Mesothelial cell of epicardium (in vitro differentiated cells): ENCODE measurements at regions not wholly inside any gene's neighbourhood (a gene's known extent, or its start where the extent isn't known, plus 50 kb on each side); places are given as distances from the start of the nearest gene placed in this dataset.

Source experiments
- DNase-seq, 2 experiments: peaks; one replicate each; pipeline ENCODE4 v3.0.0; 2021; ENCODE audit warnings: low spot score in 2 of 2; ENCODE audit not compliant: unreplicated experiment in 2 of 2
- H3K27ac Mint-ChIP-seq: 2 replicates; pipeline ENCODE4 v1.8.0; 2021; ENCODE audit warnings: mixed read lengths
- H3K27me3 Mint-ChIP-seq: 2 replicates; pipeline ENCODE4 v1.8.0; 2021; ENCODE audit warnings: low read depth, mixed read lengths
- H3K36me3 Mint-ChIP-seq: 2 replicates; pipeline ENCODE4 v1.8.0; 2021; ENCODE audit warnings: mixed read lengths
- H3K4me1 Mint-ChIP-seq: 2 replicates; pipeline ENCODE4 v1.8.0; 2021; ENCODE audit warnings: mixed read lengths
- H3K4me3 Mint-ChIP-seq: 2 replicates; pipeline ENCODE4 v1.8.0; 2021; ENCODE audit warnings: mild to moderate bottlenecking, moderate library complexity, mixed read lengths
- H3K9me3 Mint-ChIP-seq: 2 replicates; pipeline ENCODE4 v1.8.0; 2021; ENCODE audit warnings: mixed read lengths
- CTCF ChIP-seq: fragments of 200-600 bp; sonication (generic); IDR thresholded peaks from one replicate; pipeline ENCODE4 v1.5.0; 2021; ENCODE audit warnings: antibody characterized with exemption; ENCODE audit not compliant: unreplicated experiment

- DNase-seq = no peak
- no peaks in the 10 kb centered on the region for H3K27me3 Mint-ChIP-seq
- H3K36me3 Mint-ChIP-seq = peaks cover 8% of the 10 kb centered on the region
- no peak overlapping the region for H3K4me3 Mint-ChIP-seq
- peaks cover 20% of the 10 kb centered on the region for H3K9me3 Mint-ChIP-seq
- H3K4me1 Mint-ChIP-seq = no peaks in the 10 kb centered on the region
- TF ChIP-seq CTCF = no peak
- H3K27ac Mint-ChIP-seq = no peak overlapping the region
Observed at GRCh38 chr10:53269482-53269881, 496.9 kb upstream of the MBL2 start.

GRCh38 chr10:53260213-53260612 is 487.6 kb upstream of the MBL2 start:
- peaks cover 5% of the 10 kb centered on the region for H3K9me3 Mint-ChIP-seq
- no peak for TF ChIP-seq CTCF
- no peaks in the 10 kb centered on the region for H3K36me3 Mint-ChIP-seq
- H3K27me3 Mint-ChIP-seq = no peaks in the 10 kb centered on the region
- no peak overlapping the region for H3K27ac Mint-ChIP-seq
- H3K4me3 Mint-ChIP-seq = no peak overlapping the region
- peaks cover 1% of the 10 kb centered on the region for H3K4me1 Mint-ChIP-seq
- no peak for DNase-seq

- TF ChIP-seq CTCF = no peak
- H3K9me3 Mint-ChIP-seq = peaks cover 15% of the 10 kb centered on the region
- H3K27ac Mint-ChIP-seq = no peak overlapping the region
- no peaks in the 10 kb centered on the region for H3K36me3 Mint-ChIP-seq
- no peak for DNase-seq
- no peak overlapping the region for H3K4me3 Mint-ChIP-seq
- H3K27me3 Mint-ChIP-seq = no peaks in the 10 kb centered on the region
- peaks cover 1% of the 10 kb centered on the region for H3K4me1 Mint-ChIP-seq
Observed at GRCh38 chr10:53256623-53257022, 484.0 kb upstream of the MBL2 start.

- Mint-ChIP-seq H3K4me3 (no peak overlapping the region), H3K4me1 (peaks cover 1% of the 10 kb centered on the region), H3K27me3 (no peaks in the 10 kb centered on the region), H3K9me3 (peaks cover 15% of the 10 kb centered on the region), H3K36me3 (no peaks in the 10 kb centered on the region), H3K27ac (no peak overlapping the region)
- no peak for DNase-seq
- no peak for TF ChIP-seq CTCF
Observed at GRCh38 chr10:53255661-53256205, 483.1 kb upstream of the MBL2 start.

GRCh38 chr10:53253221-53253620 is 480.6 kb upstream of the MBL2 start:
- Mint-ChIP-seq H3K4me3 (no peak overlapping the region), H3K36me3 (peaks cover 5% of the 10 kb centered on the region), H3K9me3 (peaks cover 24% of the 10 kb centered on the region), H3K27ac (no peak overlapping the region), H3K4me1 (peaks cover 1% of the 10 kb centered on the region), H3K27me3 (no peaks in the 10 kb centered on the region)
- TF ChIP-seq CTCF = no peak
- no peak for DNase-seq

GRCh38 chr10:53239873-53240272 is 467.3 kb upstream of the MBL2 start:
- H3K4me1 Mint-ChIP-seq = no peaks in the 10 kb centered on the region
- DNase-seq = no peak
- H3K4me3 Mint-ChIP-seq = no peak overlapping the region
- H3K36me3 Mint-ChIP-seq = no peaks in the 10 kb centered on the region
- H3K27me3 Mint-ChIP-seq = no peaks in the 10 kb centered on the region
- H3K27ac Mint-ChIP-seq = no peak overlapping the region
- peaks cover 9% of the 10 kb centered on the region for H3K9me3 Mint-ChIP-seq
- TF ChIP-seq CTCF = no peak
